ENCODE measurements at regions not wholly inside any gene's neighbourhood (a gene's known extent, or its start where the extent isn't known, plus 50 kb on each side); places are given as distances from the start of the nearest gene placed in this dataset.

GRCh38 chr6:4574007-4574406 is 202.2 kb upstream of the CDYL start:
- intact Hi-C loops (cut with DNase I; ENCODE audit: low total_unique reads): no loop called here
- peak in 1 of 2 donors; percentile 46 for DNase-seq
- 64 to 82% (median 78%) methylated on average over 2 of the region's 2 CpGs for WGBS, 5 donors

GRCh38 chr6:4571011-4571410 is 205.2 kb upstream of the CDYL start:
- Histone ChIP-seq H3K9me3 (peaks cover 0 to 27% (median 18%) of the 10 kb centered on the region in 4 donors), H3K36me3 (no peaks in the 10 kb centered on the region), H3K27ac (no peak overlapping the region), H3K4me1 (no peaks in the 10 kb centered on the region), H3K4me3 (no peak overlapping the region), H3K27me3 (no peaks in the 10 kb centered on the region)
- intact Hi-C loops (cut with DNase I; ENCODE audit: low total_unique reads): no loop called here
- DNase-seq: no peak
- TF ChIP-seq POLR2A (IDR thresholded peaks at IDR 0.05): no peak
- TF ChIP-seq POLR2AphosphoS5 (IDR thresholded peaks at IDR 0.05): no peak
- TF ChIP-seq EP300 (IDR thresholded peaks at IDR 0.05): no peak
- no peak for TF ChIP-seq CTCF (IDR thresholded peaks at IDR 0.05)
- 92 to 95% (median 94%) methylated on average over 2 of the region's 2 CpGs for WGBS, 5 donors

More at GRCh38 chr6:4574007-4574406, 202.2 kb upstream of the CDYL start:
- no peaks in the 10 kb centered on the region for H3K36me3 ChIP-seq
- no peaks in the 10 kb centered on the region for H3K27me3 ChIP-seq
- H3K4me3 ChIP-seq: no peak overlapping the region
- no peak overlapping the region for H3K27ac ChIP-seq
- TF ChIP-seq POLR2AphosphoS5 (IDR thresholded peaks at IDR 0.05): no peak
- no peak for TF ChIP-seq EP300 (IDR thresholded peaks at IDR 0.05)
- no peak for TF ChIP-seq POLR2A (IDR thresholded peaks at IDR 0.05)
- TF ChIP-seq CTCF (IDR thresholded peaks at IDR 0.05): no peak
- peaks cover 0 to 27% (median 18%) of the 10 kb centered on the region in 4 donors for H3K9me3 ChIP-seq
- peaks cover 6 to 13% (median 8%) of the 10 kb centered on the region in 4 donors for H3K4me1 ChIP-seq

GRCh38 chr6:4568138-4568537 is 208.1 kb upstream of the CDYL start:
- Histone ChIP-seq H3K36me3 (no peaks in the 10 kb centered on the region), H3K27ac (no peak overlapping the region), H3K9me3 (peaks cover 0 to 27% (median 18%) of the 10 kb centered on the region in 4 donors), H3K4me3 (no peak overlapping the region), H3K4me1 (peaks cover 0 to 7% (median 0%) of the 10 kb centered on the region in 4 donors), H3K27me3 (no peaks in the 10 kb centered on the region)
- intact Hi-C loops (cut with DNase I; ENCODE audit: low total_unique reads): no loop called here
- no peak for DNase-seq
- 77 to 86% (median 84%) methylated on average over 5 of the region's 5 CpGs for WGBS, 5 donors
- no peak for TF ChIP-seq POLR2A (IDR thresholded peaks at IDR 0.05)
- no peak for TF ChIP-seq POLR2AphosphoS5 (IDR thresholded peaks at IDR 0.05)
- TF ChIP-seq EP300 (IDR thresholded peaks at IDR 0.05): no peak
- no peak for TF ChIP-seq CTCF (IDR thresholded peaks at IDR 0.05)

GRCh38 chr6:4567141-4567540 is 209.1 kb upstream of the CDYL start:
- DNase-seq: no peak
- Histone ChIP-seq H3K27me3 (no peaks in the 10 kb centered on the region), H3K9me3 (peaks cover 0 to 25% (median 18%) of the 10 kb centered on the region in 4 donors), H3K27ac (no peak overlapping the region), H3K36me3 (no peaks in the 10 kb centered on the region), H3K4me1 (peaks cover 0 to 7% (median 0%) of the 10 kb centered on the region in 4 donors), H3K4me3 (no peak overlapping the region)
- TF ChIP-seq POLR2A (IDR thresholded peaks at IDR 0.05) (no peak), POLR2AphosphoS5 (IDR thresholded peaks at IDR 0.05) (no peak), EP300 (IDR thresholded peaks at IDR 0.05) (no peak), CTCF (IDR thresholded peaks at IDR 0.05) (no peak)
- intact Hi-C loops (cut with DNase I; ENCODE audit: low total_unique reads): no loop called here
- 56 to 70% (median 68%) methylated on average over 3 of the region's 3 CpGs for WGBS, 5 donors

All from stomach (tissue), 8 donors.